ENCODE measurements at regions not wholly inside any gene's neighbourhood (a gene's known extent, or its start where the extent isn't known, plus 50 kb on each side); places are given as distances from the start of the nearest gene placed in this dataset.

DNA sequence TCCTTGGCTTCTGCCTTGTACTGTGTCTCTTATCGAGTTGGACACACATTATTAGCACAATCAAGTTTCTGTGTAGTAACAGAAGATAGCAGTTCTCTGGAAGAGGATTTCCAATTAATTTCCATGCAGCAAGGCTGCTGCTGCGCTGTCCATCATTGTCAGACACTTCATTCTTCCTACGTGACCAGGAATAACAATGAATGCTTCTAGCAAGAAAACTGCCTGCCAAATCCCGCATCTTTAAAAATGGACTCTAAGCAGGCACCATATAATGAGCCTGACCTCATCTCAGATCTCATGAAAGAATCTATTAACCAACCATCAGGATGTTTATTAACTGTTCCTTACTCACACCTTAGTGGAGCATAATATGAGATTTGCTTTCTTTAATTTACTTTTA is 1067.7 kb upstream of the FAM98A start:
- Histone ChIP-seq H3K27me3 (ENCODE audit: control insufficient read depth in 4 of 4, insufficient read depth in 4 of 4, low read length in 3 of 4) (no peaks in the 10 kb centered on the region), H3K9ac (ENCODE audit: low read depth in 1 of 2, low read length in 2 of 2) (no peak overlapping the region), H3K27ac (ENCODE audit: low read depth in 1 of 2, low read length in 2 of 2) (no peak overlapping the region), H3K4me3 (ENCODE audit: low read depth in 1 of 3, low read length in 3 of 3) (no peak overlapping the region), H3K36me3 (ENCODE audit: control insufficient read depth in 4 of 4, insufficient read depth in 3 of 4, low read depth in 1 of 4, low read length in 3 of 4) (no peaks in the 10 kb centered on the region), H3K9me3 (ENCODE audit: control insufficient read depth in 4 of 4, low read length in 3 of 4) (no peaks in the 10 kb centered on the region), H3K4me1 (ENCODE audit: control insufficient read depth in 4 of 4, insufficient read depth in 4 of 4, low read length in 3 of 4) (no peaks in the 10 kb centered on the region)
- TF ChIP-seq JUND (IDR thresholded peaks at IDR 0.05) (no peak), FOXA1 (IDR thresholded peaks at IDR 0.05) (no peak), TAF1 (conservative IDR thresholded peaks at IDR 0.05) (no peak), GABPA (IDR thresholded peaks at IDR 0.05 in 1 of 2, conservative IDR thresholded peaks at IDR 0.05 in 1 of 2) (no peak), NR2F2 (IDR thresholded peaks at IDR 0.05) (no peak), RAD21 (IDR thresholded peaks at IDR 0.05) (no peak), RXRA (IDR thresholded peaks at IDR 0.05) (no peak), SP1 (IDR thresholded peaks at IDR 0.05) (no peak), YY1 (IDR thresholded peaks at IDR 0.05) (no peak), HNF4G (IDR thresholded peaks at IDR 0.05) (no peak), FOXA2 (IDR thresholded peaks at IDR 0.05) (no peak)
- TF ChIP-seq, protein P1, sequence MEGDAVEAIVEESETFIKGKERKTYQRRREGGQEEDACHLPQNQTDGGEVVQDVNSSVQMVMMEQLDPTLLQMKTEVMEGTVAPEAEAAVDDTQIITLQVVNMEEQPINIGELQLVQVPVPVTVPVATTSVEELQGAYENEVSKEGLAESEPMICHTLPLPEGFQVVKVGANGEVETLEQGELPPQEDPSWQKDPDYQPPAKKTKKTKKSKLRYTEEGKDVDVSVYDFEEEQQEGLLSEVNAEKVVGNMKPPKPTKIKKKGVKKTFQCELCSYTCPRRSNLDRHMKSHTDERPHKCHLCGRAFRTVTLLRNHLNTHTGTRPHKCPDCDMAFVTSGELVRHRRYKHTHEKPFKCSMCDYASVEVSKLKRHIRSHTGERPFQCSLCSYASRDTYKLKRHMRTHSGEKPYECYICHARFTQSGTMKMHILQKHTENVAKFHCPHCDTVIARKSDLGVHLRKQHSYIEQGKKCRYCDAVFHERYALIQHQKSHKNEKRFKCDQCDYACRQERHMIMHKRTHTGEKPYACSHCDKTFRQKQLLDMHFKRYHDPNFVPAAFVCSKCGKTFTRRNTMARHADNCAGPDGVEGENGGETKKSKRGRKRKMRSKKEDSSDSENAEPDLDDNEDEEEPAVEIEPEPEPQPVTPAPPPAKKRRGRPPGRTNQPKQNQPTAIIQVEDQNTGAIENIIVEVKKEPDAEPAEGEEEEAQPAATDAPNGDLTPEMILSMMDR (IDR thresholded peaks at IDR 0.05; ENCODE audit: low read depth, low read length, missing input control), result no peak
- TF ChIP-seq, protein P2, sequence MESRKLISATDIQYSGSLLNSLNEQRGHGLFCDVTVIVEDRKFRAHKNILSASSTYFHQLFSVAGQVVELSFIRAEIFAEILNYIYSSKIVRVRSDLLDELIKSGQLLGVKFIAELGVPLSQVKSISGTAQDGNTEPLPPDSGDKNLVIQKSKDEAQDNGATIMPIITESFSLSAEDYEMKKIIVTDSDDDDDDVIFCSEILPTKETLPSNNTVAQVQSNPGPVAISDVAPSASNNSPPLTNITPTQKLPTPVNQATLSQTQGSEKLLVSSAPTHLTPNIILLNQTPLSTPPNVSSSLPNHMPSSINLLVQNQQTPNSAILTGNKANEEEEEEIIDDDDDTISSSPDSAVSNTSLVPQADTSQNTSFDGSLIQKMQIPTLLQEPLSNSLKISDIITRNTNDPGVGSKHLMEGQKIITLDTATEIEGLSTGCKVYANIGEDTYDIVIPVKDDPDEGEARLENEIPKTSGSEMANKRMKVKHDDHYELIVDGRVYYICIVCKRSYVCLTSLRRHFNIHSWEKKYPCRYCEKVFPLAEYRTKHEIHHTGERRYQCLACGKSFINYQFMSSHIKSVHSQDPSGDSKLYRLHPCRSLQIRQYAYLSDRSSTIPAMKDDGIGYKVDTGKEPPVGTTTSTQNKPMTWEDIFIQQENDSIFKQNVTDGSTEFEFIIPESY (IDR thresholded peaks at IDR 0.05), result no peak
- TF ChIP-seq, protein P3, sequence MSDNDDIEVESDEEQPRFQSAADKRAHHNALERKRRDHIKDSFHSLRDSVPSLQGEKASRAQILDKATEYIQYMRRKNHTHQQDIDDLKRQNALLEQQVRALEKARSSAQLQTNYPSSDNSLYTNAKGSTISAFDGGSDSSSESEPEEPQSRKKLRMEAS (IDR thresholded peaks at IDR 0.05), result no peak
- TF ChIP-seq, protein P4, sequence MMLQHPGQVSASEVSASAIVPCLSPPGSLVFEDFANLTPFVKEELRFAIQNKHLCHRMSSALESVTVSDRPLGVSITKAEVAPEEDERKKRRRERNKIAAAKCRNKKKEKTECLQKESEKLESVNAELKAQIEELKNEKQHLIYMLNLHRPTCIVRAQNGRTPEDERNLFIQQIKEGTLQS (IDR thresholded peaks at IDR 0.05), result no peak
- WGBS, result 63% methylated on average over 4 of the region's 4 CpGs
- DNase-seq (ENCODE audit: low spot score), result no peak

DNA sequence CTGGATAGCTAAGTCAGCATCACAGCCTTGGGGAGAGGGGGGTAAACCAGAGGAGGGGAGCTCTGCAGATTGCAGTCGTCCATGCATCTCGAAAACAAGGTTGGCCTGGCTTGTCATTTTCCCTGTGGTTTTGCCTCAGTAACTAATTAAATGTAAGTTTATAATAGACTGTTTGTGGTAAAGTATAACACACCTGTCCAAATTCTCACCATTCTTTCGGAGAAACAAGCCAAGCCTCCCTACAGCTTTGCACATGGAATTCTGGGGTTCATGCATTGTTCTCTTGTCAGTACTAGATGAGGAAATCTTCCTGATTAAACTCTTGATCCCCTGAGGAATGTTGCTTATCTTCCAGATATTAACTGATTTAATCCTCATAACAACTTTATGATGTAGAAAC is 1065.2 kb upstream of the FAM98A start:
- 74% methylated on average over 3 of the region's 3 CpGs for WGBS
- no peaks in the 10 kb centered on the region for H3K9me3 ChIP-seq (ENCODE audit: control insufficient read depth in 4 of 4, low read length in 3 of 4)
- TF ChIP-seq RAD21 (IDR thresholded peaks at IDR 0.05), result no peak
- TF ChIP-seq FOXA1 (IDR thresholded peaks at IDR 0.05), result no peak
- TF ChIP-seq HNF4A (conservative IDR thresholded peaks at IDR 0.05), result no peak
- no peak for TF ChIP-seq GABPA (IDR thresholded peaks at IDR 0.05 in 1 of 2, conservative IDR thresholded peaks at IDR 0.05 in 1 of 2)
- TF ChIP-seq EGR1 (IDR thresholded peaks at IDR 0.05; ENCODE audit: low read depth in 2 of 2), result no peak
- no peak for TF ChIP-seq YY1 (IDR thresholded peaks at IDR 0.05)
- no peak for TF ChIP-seq SP1 (IDR thresholded peaks at IDR 0.05)
- TF ChIP-seq, protein P1 (IDR thresholded peaks at IDR 0.05; ENCODE audit: low read depth, low read length, missing input control), result no peak
- TF ChIP-seq TAF1 (conservative IDR thresholded peaks at IDR 0.05), result no peak
- TF ChIP-seq, protein P2 (IDR thresholded peaks at IDR 0.05), result no peak
- no peak for TF ChIP-seq FOXA2 (IDR thresholded peaks at IDR 0.05)
- TF ChIP-seq RXRA (IDR thresholded peaks at IDR 0.05), result no peak
- TF ChIP-seq, protein P3 (IDR thresholded peaks at IDR 0.05), result no peak
- TF ChIP-seq, protein P4 (IDR thresholded peaks at IDR 0.05), result no peak
- TF ChIP-seq HNF4G (IDR thresholded peaks at IDR 0.05), result no peak
- TF ChIP-seq JUND (IDR thresholded peaks at IDR 0.05), result no peak
- TF ChIP-seq, protein P5, sequence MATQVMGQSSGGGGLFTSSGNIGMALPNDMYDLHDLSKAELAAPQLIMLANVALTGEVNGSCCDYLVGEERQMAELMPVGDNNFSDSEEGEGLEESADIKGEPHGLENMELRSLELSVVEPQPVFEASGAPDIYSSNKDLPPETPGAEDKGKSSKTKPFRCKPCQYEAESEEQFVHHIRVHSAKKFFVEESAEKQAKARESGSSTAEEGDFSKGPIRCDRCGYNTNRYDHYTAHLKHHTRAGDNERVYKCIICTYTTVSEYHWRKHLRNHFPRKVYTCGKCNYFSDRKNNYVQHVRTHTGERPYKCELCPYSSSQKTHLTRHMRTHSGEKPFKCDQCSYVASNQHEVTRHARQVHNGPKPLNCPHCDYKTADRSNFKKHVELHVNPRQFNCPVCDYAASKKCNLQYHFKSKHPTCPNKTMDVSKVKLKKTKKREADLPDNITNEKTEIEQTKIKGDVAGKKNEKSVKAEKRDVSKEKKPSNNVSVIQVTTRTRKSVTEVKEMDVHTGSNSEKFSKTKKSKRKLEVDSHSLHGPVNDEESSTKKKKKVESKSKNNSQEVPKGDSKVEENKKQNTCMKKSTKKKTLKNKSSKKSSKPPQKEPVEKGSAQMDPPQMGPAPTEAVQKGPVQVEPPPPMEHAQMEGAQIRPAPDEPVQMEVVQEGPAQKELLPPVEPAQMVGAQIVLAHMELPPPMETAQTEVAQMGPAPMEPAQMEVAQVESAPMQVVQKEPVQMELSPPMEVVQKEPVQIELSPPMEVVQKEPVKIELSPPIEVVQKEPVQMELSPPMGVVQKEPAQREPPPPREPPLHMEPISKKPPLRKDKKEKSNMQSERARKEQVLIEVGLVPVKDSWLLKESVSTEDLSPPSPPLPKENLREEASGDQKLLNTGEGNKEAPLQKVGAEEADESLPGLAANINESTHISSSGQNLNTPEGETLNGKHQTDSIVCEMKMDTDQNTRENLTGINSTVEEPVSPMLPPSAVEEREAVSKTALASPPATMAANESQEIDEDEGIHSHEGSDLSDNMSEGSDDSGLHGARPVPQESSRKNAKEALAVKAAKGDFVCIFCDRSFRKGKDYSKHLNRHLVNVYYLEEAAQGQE (IDR thresholded peaks at IDR 0.05), result no peak
- no peak for TF ChIP-seq NR2F2 (IDR thresholded peaks at IDR 0.05)
- H3K36me3 ChIP-seq (ENCODE audit: control insufficient read depth in 4 of 4, insufficient read depth in 3 of 4, low read depth in 1 of 4, low read length in 3 of 4), result no peaks in the 10 kb centered on the region
- no peaks in the 10 kb centered on the region for H3K27me3 ChIP-seq (ENCODE audit: control insufficient read depth in 4 of 4, insufficient read depth in 4 of 4, low read length in 3 of 4)
- H3K27ac ChIP-seq (ENCODE audit: low read depth in 1 of 2, low read length in 2 of 2), result no peak overlapping the region
- DNase-seq (ENCODE audit: low spot score), result no peak
- no peak overlapping the region for H3K9ac ChIP-seq (ENCODE audit: low read depth in 1 of 2, low read length in 2 of 2)
- H3K4me1 ChIP-seq (ENCODE audit: control insufficient read depth in 4 of 4, insufficient read depth in 4 of 4, low read length in 3 of 4), result no peaks in the 10 kb centered on the region
- H3K4me3 ChIP-seq (ENCODE audit: low read depth in 1 of 3, low read length in 3 of 3), result no peak overlapping the region
